SK-N-SH treated with all-trans-retinoic acid at 6 μM for 48 hours (cell line): ENCODE measurements at regions not wholly inside any gene's neighbourhood (a gene's known extent, or its start where the extent isn't known, plus 50 kb on each side); places are given as distances from the start of the nearest gene placed in this dataset.
"Not testable (repeated sequence)": the region's sequence is repeated elsewhere in the genome, so short reads cannot be mapped to it uniquely, and the experiment has no call there.

Experiments
- ATAC-seq: fragments of 200-7000 bp; cut with Tn5 transposase; 3 replicates; pipeline ENCODE4 v1.9.1; 2020; ENCODE audit warnings: mild to moderate bottlenecking, moderate library complexity
- ARNTL ChIP-seq: fragments of 450-650 bp; formaldehyde crosslinking; IDR thresholded peaks from 2 replicates; pipeline ENCODE4 v1.5.0; 2020; ENCODE audit warnings: low read depth, mild to moderate bottlenecking, moderate library complexity, borderline replicate concordance
- BACH2 ChIP-seq: fragments of 250-450 bp; sonication (Bioruptor Pico); IDR thresholded peaks from 2 replicates; pipeline ENCODE4 v1.9.0; 2021; ENCODE audit warnings: mild to moderate bottlenecking, borderline replicate concordance
- CREB5 ChIP-seq: fragments of 250-450 bp; sonication (Bioruptor Pico); IDR thresholded peaks from 2 replicates; pipeline ENCODE4 v1.5.1; 2020; ENCODE audit warnings: low read depth, mild to moderate bottlenecking, moderate library complexity
- CSDC2 ChIP-seq: fragments of 250-450 bp; sonication (Bioruptor Pico); IDR thresholded peaks from 2 replicates; pipeline ENCODE4 v1.5.0; 2020; ENCODE audit warnings: mild to moderate bottlenecking, moderate library complexity
- CSRNP3 ChIP-seq: fragments of 250-450 bp; sonication (Bioruptor Pico); IDR thresholded peaks from 2 replicates; pipeline ENCODE4 v1.5.1; 2021; ENCODE audit warnings: mild to moderate bottlenecking, moderate library complexity
- ESRRG ChIP-seq: fragments of 250-450 bp; sonication (Bioruptor Pico); IDR thresholded peaks from 2 replicates; pipeline ENCODE4 v1.6.1; 2021; ENCODE audit warnings: mild to moderate bottlenecking
- GLIS3 ChIP-seq: fragments of 250-450 bp; sonication (Bioruptor Pico); IDR thresholded peaks from 2 replicates; pipeline ENCODE4 v1.5.0; 2020; ENCODE audit warnings: mild to moderate bottlenecking, moderate library complexity
- ISL1 ChIP-seq: fragments of 250-450 bp; sonication (Bioruptor Pico); IDR thresholded peaks from 2 replicates; pipeline ENCODE4 v2.1.2; 2022; ENCODE audit warnings: mild to moderate bottlenecking, moderate library complexity
- OSR1 ChIP-seq: fragments of 250-450 bp; sonication (Bioruptor Pico); IDR thresholded peaks from 2 replicates; pipeline ENCODE4 v1.8.0; 2022; ENCODE audit warnings: moderate library complexity, mild to moderate bottlenecking, inconsistent platforms
- PATZ1 ChIP-seq: fragments of 250-450 bp; sonication (Bioruptor Pico); IDR thresholded peaks from 2 replicates; pipeline ENCODE4 v1.8.0; 2020; ENCODE audit warnings: mild to moderate bottlenecking, moderate library complexity, borderline replicate concordance
- POU6F1 ChIP-seq: fragments of 250-450 bp; sonication (Bioruptor Pico); IDR thresholded peaks from 2 replicates; pipeline ENCODE4 v1.8.0; 2021; ENCODE audit warnings: low read depth, mild to moderate bottlenecking, moderate library complexity, borderline replicate concordance
- RARB ChIP-seq: fragments of 250-450 bp; sonication (Bioruptor Pico); IDR thresholded peaks from 2 replicates; pipeline ENCODE4 v1.8.0; 2021; ENCODE audit warnings: mild to moderate bottlenecking, moderate library complexity
- SNAI2 ChIP-seq: fragments of 250-450 bp; sonication (Bioruptor Pico); IDR thresholded peaks from 2 replicates; pipeline ENCODE4 v1.5.0; 2020; ENCODE audit warnings: mild to moderate bottlenecking, moderate library complexity
- TCF4 ChIP-seq: fragments of 250-450 bp; sonication (Bioruptor Pico); IDR thresholded peaks from 2 replicates; pipeline ENCODE4 v1.8.0; 2021; ENCODE audit warnings: mild to moderate bottlenecking, moderate library complexity, borderline replicate concordance
- TOX ChIP-seq: fragments of 250-450 bp; sonication (Bioruptor Pico); IDR thresholded peaks from 2 replicates; pipeline ENCODE4 v1.8.0; 2021; ENCODE audit warnings: mild to moderate bottlenecking, moderate library complexity, borderline replicate concordance
- ZC3H10 ChIP-seq: fragments of 250-450 bp; sonication (Bioruptor Pico); IDR thresholded peaks from 2 replicates; pipeline ENCODE4 v1.5.1; 2021; ENCODE audit warnings: mild to moderate bottlenecking, moderate library complexity
- ZFP30 ChIP-seq: fragments of 450-650 bp; formaldehyde crosslinking; IDR thresholded peaks from 2 replicates; pipeline ENCODE4 v1.5.0; 2022; ENCODE audit warnings: mild to moderate bottlenecking, moderate library complexity
- ZNF565 ChIP-seq: fragments of 450-650 bp; formaldehyde crosslinking; conservative IDR thresholded peaks from 2 replicates; pipeline ENCODE4 v1.5.0; 2020; ENCODE audit warnings: low read depth, mild to moderate bottlenecking, moderate library complexity
- ZNF70 ChIP-seq: fragments of 450-650 bp; formaldehyde crosslinking; IDR thresholded peaks from 2 replicates; pipeline ENCODE4 v1.5.0; 2020; ENCODE audit warnings: mild to moderate bottlenecking, moderate library complexity
- ZNF8 ChIP-seq: fragments of 450-650 bp; formaldehyde crosslinking; IDR thresholded peaks from 2 replicates; pipeline ENCODE4 v1.5.0; 2020; ENCODE audit warnings: mild to moderate bottlenecking, moderate library complexity

GRCh38 chr21:14673649-14674048 lies 127.5 kb upstream of the SAMSN1 start:
- ATAC-seq = no peak

GRCh38 chr21:14672466-14672865 lies 126.4 kb upstream of the SAMSN1 start:
- ATAC-seq = no peak
- TF ChIP-seq TOX (CRISPR knock-in tag) (no peak), ZNF8 (no peak), ARNTL (CRISPR knock-in tag) (no peak), CSDC2 (CRISPR knock-in tag) (no peak), ZC3H10 (CRISPR knock-in tag) (no peak), GLIS3 (CRISPR knock-in tag) (no peak), ESRRG (CRISPR knock-in tag) (no peak), ZFP30 (CRISPR knock-in tag) (no peak)

More at GRCh38 chr21:14673649-14674048, 127.5 kb upstream of the SAMSN1 start:
- no peak for TF ChIP-seq PATZ1 (CRISPR knock-in tag)
- no peak for TF ChIP-seq CREB5
- no peak for TF ChIP-seq ZNF565 (CRISPR knock-in tag)
- no peak for TF ChIP-seq RARB
- no peak for TF ChIP-seq ARNTL (CRISPR knock-in tag)
- TF ChIP-seq ZC3H10 (CRISPR knock-in tag) = no peak
- no peak for TF ChIP-seq OSR1 (CRISPR knock-in tag)
- TF ChIP-seq TCF4 = no peak
- no peak for TF ChIP-seq ISL1
- TF ChIP-seq SNAI2 (CRISPR knock-in tag) = no peak
- no peak for TF ChIP-seq CSRNP3
- TF ChIP-seq ESRRG (CRISPR knock-in tag) = no peak
- TF ChIP-seq POU6F1 (CRISPR knock-in tag) = no peak
- TF ChIP-seq BACH2 (CRISPR knock-in tag) = no peak
- no peak for TF ChIP-seq ZNF70 (CRISPR knock-in tag)

- no peak for TF ChIP-seq BACH2 (CRISPR knock-in tag)
- no peak for ATAC-seq
These were observed 124.3 kb upstream of the SAMSN1 start for GRCh38 chr21:14670409-14670808.

GRCh38 chr21:14669092-14669491 lies 123.0 kb upstream of the SAMSN1 start:
- ATAC-seq = not testable (repeated sequence)

GRCh38 chr21:14657241-14658008 lies 111.3 kb upstream of the SAMSN1 start:
- TF ChIP-seq ISL1 (no peak), TOX (CRISPR knock-in tag) (no peak), PATZ1 (CRISPR knock-in tag) (no peak), ZNF8 (no peak), RARB (no peak)
- no peak for ATAC-seq
